Heart right ventricle (tissue), 16 donors: ENCODE measurements at regions not wholly inside any gene's neighbourhood (a gene's known extent, or its start where the extent isn't known, plus 50 kb on each side); places are given as distances from the start of the nearest gene placed in this dataset.
"Not testable (repeated sequence)": the region's sequence is repeated elsewhere in the genome, so short reads cannot be mapped to it uniquely, and the experiment has no call there.

Experiments
- ATAC-seq, 8 donors: fragments of 200-7000 bp; cut with Tn5 transposase; one replicate each; pipeline ENCODE4 v1.9.1; 2020; ENCODE audit warnings: mild to moderate bottlenecking in 8 of 8, moderate library complexity in 8 of 8, moderate number of reproducible peaks in 1 of 8
- DNase-seq, 2 donors: peaks; one replicate each; pipeline ENCODE4 v3.0.0-alpha.2; 2020
- H3K27ac ChIP-seq, 10 donors: fragments of 200-600 bp; sonication (generic) in 2 of 10; one replicate each; pipeline versions ENCODE4 v1.5.0 to v1.8.0; 2020 to 2022; ENCODE audit warnings: mild to moderate bottlenecking in 3 of 10
- H3K27me3 ChIP-seq, 7 donors: fragments of 200-600 bp; one replicate each; pipeline ENCODE4 v1.8.0; 2021 to 2022; ENCODE audit warnings: mild to moderate bottlenecking in 2 of 7
- H3K36me3 ChIP-seq, 9 donors: fragments of 200-600 bp; sonication (generic) in 1 of 9; one replicate each; pipeline versions ENCODE4 v1.5.0 to v1.8.0; 2020 to 2022; ENCODE audit warnings: mild to moderate bottlenecking in 2 of 9
- H3K4me1 ChIP-seq, 9 donors: fragments of 200-600 bp; sonication (generic) in 1 of 9; one replicate each; pipeline versions ENCODE4 v1.5.0 to v1.8.0; 2020 to 2022; ENCODE audit warnings: mild to moderate bottlenecking in 4 of 9
- H3K4me3 ChIP-seq, 10 donors: fragments of 200-600 bp; sonication (generic) in 2 of 10; one replicate each; pipeline versions ENCODE4 v1.5.0 to v1.8.0; 2020 to 2022; ENCODE audit warnings: mild to moderate bottlenecking in 7 of 10, moderate library complexity in 2 of 10
- H3K9me3 ChIP-seq, 11 donors: fragments of 200-600 bp in 10 of 11; sonication (generic) in 2 of 11; one replicate each; pipeline versions ENCODE4 v1.5.0 to v1.8.0; 2013 to 2022; ENCODE audit warnings: mild to moderate bottlenecking in 2 of 11, control low read depth in 1 of 11, moderate library complexity in 1 of 11
- CTCF ChIP-seq, 9 donors: fragments of 200-600 bp; sonication (generic) in 2 of 9; IDR thresholded peaks; one replicate each; pipeline versions ENCODE4 v1.5.0 to v1.8.0; 2021 to 2022; ENCODE audit warnings: antibody characterized with exemption in 9 of 9, mild to moderate bottlenecking in 5 of 9, moderate library complexity in 1 of 9
- WGBS, 2 donors: extraction: QIAGEN DNeasy Blood & Tissue Kit; methylation state at CpG; one replicate each; pipeline ENCODE4 v1.1.7; 2013; ENCODE audit warnings: inconsistent platforms in 1 of 2; 5-methylcytosine and 5-hydroxymethylcytosine counted together
- intact Hi-C, 10 donors: fragments of 100-400 bp; cut with DNase I; formaldehyde crosslinking; loops; one replicate each; pipeline versions ENCODE4 v1.11.1 to v1.14.2; 2022
- donor health status: Arrhythmogenic right ventricular cardiomyopathy.
- donor health status: ischemic (EF 13 %, LVEDD 7.1; RV severe dilation, severe dysfunction).
- donor health status: healthy with polysubstance abuse.
- donor health status: DM: no; HTN: yes; CAD: no.
- donor health status: DM: no; HTN: no; CAD: no.
- donor health status: ischemic (EF 25% LVEDD 6.9; RV normal size, moderate dysfunction).
- donor health status: ischemic (EF 25% LVEDD 5.7; RV mildly dilated, moderate dysfunction).
- donor health status: healthy.
- donor health status: DM: yes; HTN: yes; CAD: no.
- donor health status: Ischemic cardiomyopathy.
- donor health status: ischemic (EF 35%, LVEDD 5.7; RV mildly dilated, moderate dysfunction).
- donor health status: nonischemic (EF 11% LVEDD 7.7; RV severe dilation, severe dysfunction).
- donor health status: DM: yes; HTN: yes; CAD: no.
- donor health status: PGD.
- donor health status: ischemic (EF 29% LVEDD 5.4; RV normal size, mild dysfunction).
- donor health status: nonischemic (EF 23%, LVEDD 6.1; RV moderate dilation, normal function).

GRCh38 chrX:47745416-47745815 is 86.4 kb upstream of the UXT start:
- Histone ChIP-seq H3K4me3 (no peak overlapping the region), H3K27ac (no peak overlapping the region), H3K36me3 (no peaks in the 10 kb centered on the region), H3K4me1 (no peaks in the 10 kb centered on the region), H3K9me3 (peaks cover 0 to 6% (median 0%) of the 10 kb centered on the region in 11 donors), H3K27me3 (peaks cover 0 to 39% (median 0%) of the 10 kb centered on the region in 7 donors)
- no peak for ATAC-seq
- no peak for TF ChIP-seq CTCF (IDR thresholded peaks at IDR 0.05)
- intact Hi-C loops = loop anchor here in 3 of 10 donors (10.0 kb wide), 2 partner anchors 61 to 851 kb away; no protein-coding TSS in a partner anchor
- 75 to 82% methylated on average over 1 of the region's 1 CpG for WGBS, 2 donors
- no peak for DNase-seq

DNA sequence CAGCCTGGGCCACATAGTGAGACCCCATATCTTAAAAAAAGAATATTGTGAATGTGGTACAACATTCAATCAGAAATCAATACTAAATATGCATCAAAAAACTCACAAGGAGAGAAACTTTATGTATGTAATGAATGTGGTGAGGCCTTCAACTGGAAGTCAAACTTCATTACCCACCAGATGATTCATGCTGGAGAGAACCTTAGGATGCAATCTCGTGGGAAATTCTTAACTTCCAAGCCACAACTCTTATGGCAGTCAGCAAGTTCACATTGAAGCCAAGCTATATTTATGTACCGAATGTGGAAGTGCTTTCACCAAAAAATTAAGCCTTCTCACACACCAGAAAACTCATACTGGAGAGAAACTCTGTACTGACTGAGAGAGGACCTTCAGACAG is 84.5 kb upstream of the UXT start:
- peaks cover 0 to 20% (median 0%) of the 10 kb centered on the region in 7 donors for H3K27me3 ChIP-seq
- H3K9me3 ChIP-seq = peaks cover 0 to 6% (median 0%) of the 10 kb centered on the region in 11 donors
- intact Hi-C loops = loop anchor here in 3 of 10 donors (10.0 kb wide), 2 partner anchors 59 to 849 kb away; no protein-coding TSS in a partner anchor
- H3K27ac ChIP-seq = no peak overlapping the region
- no peaks in the 10 kb centered on the region for H3K36me3 ChIP-seq
- no peak overlapping the region for H3K4me3 ChIP-seq
- ATAC-seq = no peak
- 57 to 73% methylated on average over 2 of the region's 2 CpGs for WGBS, 2 donors
- no peak for DNase-seq
- no peak for TF ChIP-seq CTCF (IDR thresholded peaks at IDR 0.05)
- no peaks in the 10 kb centered on the region for H3K4me1 ChIP-seq

DNA sequence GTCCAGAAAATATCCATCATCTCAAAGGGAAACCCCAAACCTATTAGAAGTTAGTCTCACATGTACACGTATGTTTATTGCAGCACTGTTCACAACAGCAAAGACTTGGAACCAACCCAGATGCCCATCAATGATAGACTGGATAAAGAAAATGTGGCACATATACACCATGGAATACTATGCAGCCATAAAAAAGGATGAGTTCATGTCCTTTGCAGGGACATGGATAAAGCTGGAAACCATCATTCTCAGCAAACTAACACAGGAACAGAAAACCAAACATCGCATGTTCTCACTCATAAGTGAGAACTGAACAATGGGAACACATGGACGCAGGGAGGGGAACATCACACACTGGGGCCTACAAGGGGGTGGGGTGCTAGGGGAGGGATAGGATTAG is 79.9 kb upstream of the UXT start:
- H3K9me3 ChIP-seq, H3K4me1 ChIP-seq, H3K36me3 ChIP-seq, H3K4me3 ChIP-seq, DNase-seq, H3K27ac ChIP-seq, intact Hi-C loops, H3K27me3 ChIP-seq, ATAC-seq: not testable (repeated sequence)
- 90 to 95% methylated on average over 3 of the region's 3 CpGs for WGBS, 2 donors

DNA sequence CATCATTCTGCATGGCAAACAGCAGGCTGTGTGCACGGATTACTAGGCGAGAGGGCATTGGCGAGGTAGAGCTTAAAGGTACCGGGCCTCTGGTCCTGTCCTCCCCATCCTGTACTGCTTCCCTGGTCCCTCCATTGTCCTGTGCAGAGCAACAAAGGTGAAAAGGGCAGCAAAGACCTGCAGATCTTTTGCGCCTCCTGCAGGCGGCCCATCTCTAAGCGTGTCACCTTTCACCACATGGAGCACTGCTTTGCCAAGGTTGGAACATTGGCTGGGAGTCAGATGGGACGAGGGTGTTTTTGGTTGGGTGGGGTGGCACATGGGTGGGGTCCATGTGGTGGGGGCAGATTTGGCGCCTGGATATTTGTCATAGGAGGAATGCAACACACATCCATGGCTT is 64.7 kb upstream of the UXT start:
- Histone ChIP-seq H3K36me3 (no peaks in the 10 kb centered on the region), H3K27me3 (no peaks in the 10 kb centered on the region), H3K27ac (no peak overlapping the region), H3K4me1 (no peaks in the 10 kb centered on the region), H3K4me3 (no peak overlapping the region), H3K9me3 (peaks cover 0 to 15% (median 0%) of the 10 kb centered on the region in 11 donors)
- intact Hi-C loops = loop anchor here in 1 of 10 donors (2.0 kb wide), 1 partner anchor 19 kb away; no protein-coding TSS in a partner anchor
- DNase-seq = no peak
- ATAC-seq = no peak
- no peak for TF ChIP-seq CTCF (IDR thresholded peaks at IDR 0.05)
- 79 to 85% methylated on average over 9 of the region's 9 CpGs for WGBS, 2 donors

GRCh38 chrX:47723083-47723482 is 64.1 kb upstream of the UXT start:
- WGBS, 2 donors = 83 to 90% methylated on average over 5 of the region's 5 CpGs
- no peak for TF ChIP-seq CTCF (IDR thresholded peaks at IDR 0.05)
- Histone ChIP-seq H3K4me1 (no peaks in the 10 kb centered on the region), H3K9me3 (peaks cover 0 to 15% (median 0%) of the 10 kb centered on the region in 11 donors), H3K27me3 (no peaks in the 10 kb centered on the region), H3K27ac (no peak overlapping the region), H3K36me3 (no peaks in the 10 kb centered on the region), H3K4me3 (no peak overlapping the region)
- no peak for DNase-seq
- intact Hi-C loops = no loop called here
- no peak for ATAC-seq
